RWPE1 (cell line): ENCODE measurements at regions not wholly inside any gene's neighbourhood (a gene's known extent, or its start where the extent isn't known, plus 50 kb on each side); places are given as distances from the start of the nearest gene placed in this dataset.

Experiments used
- CTCF ChIA-PET: fragments of 350-600 bp; sonication (Branson Sonifier 250); formaldehyde crosslinking; extraction: SDS; loops from one replicate; lab custom pipeline; 2021; lab: Yijun Ruan, JAX
- POLR2A ChIA-PET: fragments of 400-600 bp; formaldehyde crosslinking; extraction: SDS; loops from one replicate; lab custom pipeline; 2020; ENCODE audit warnings: antibody characterized with exemption; ENCODE audit not compliant: low non-redundant PET; lab: Yijun Ruan, JAX
- DNase-seq: peaks from one replicate; pipeline ENCODE4 v3.0.0; 2012; ENCODE audit warnings: low spot score
- H3K27ac ChIP-seq: fragments of 450-650 bp; 2 replicates; pipeline ENCODE4 v1.5.1; 2017
- TF ChIP-seq, protein P1 (sequence below): fragments of 450-650 bp; conservative IDR thresholded peaks from 2 replicates; pipeline ENCODE4 v1.5.1; 2017; ENCODE audit warnings: low read depth, mild to moderate bottlenecking

DNA sequence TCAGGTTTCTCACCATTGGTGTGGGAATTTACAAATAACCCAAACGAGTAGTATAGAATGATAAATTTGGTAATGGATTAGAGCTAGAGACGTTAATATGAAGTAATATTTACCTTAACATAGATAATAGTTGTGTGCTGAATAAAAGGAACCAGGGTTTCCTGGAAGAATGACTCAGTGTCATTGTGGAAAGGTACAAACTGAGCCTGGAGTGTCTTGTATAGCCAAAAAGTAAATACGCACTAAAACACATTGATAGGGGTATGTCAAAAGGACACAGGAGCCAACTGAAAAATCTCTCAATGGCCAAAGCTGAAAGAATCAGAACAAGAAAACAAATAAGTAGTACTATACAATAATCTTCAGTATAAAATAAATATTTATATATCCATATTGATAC lies 363.5 kb downstream of the SLCO4C1 start:
- TF ChIP-seq, protein P1, sequence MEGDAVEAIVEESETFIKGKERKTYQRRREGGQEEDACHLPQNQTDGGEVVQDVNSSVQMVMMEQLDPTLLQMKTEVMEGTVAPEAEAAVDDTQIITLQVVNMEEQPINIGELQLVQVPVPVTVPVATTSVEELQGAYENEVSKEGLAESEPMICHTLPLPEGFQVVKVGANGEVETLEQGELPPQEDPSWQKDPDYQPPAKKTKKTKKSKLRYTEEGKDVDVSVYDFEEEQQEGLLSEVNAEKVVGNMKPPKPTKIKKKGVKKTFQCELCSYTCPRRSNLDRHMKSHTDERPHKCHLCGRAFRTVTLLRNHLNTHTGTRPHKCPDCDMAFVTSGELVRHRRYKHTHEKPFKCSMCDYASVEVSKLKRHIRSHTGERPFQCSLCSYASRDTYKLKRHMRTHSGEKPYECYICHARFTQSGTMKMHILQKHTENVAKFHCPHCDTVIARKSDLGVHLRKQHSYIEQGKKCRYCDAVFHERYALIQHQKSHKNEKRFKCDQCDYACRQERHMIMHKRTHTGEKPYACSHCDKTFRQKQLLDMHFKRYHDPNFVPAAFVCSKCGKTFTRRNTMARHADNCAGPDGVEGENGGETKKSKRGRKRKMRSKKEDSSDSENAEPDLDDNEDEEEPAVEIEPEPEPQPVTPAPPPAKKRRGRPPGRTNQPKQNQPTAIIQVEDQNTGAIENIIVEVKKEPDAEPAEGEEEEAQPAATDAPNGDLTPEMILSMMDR, result no peak
- H3K27ac ChIP-seq, result no peak overlapping the region
- CTCF ChIA-PET, result no interaction called here
- POLR2A ChIA-PET, result no interaction called here
- no peak for DNase-seq

GRCh38 chr5:101929628-101930027 lies 366.5 kb downstream of the SLCO4C1 start:
- no peak for DNase-seq
- TF ChIP-seq, protein P1, result no peak
- ChIA-PET CTCF (no interaction called here), POLR2A (no interaction called here)
- H3K27ac ChIP-seq, result no peak overlapping the region

DNA sequence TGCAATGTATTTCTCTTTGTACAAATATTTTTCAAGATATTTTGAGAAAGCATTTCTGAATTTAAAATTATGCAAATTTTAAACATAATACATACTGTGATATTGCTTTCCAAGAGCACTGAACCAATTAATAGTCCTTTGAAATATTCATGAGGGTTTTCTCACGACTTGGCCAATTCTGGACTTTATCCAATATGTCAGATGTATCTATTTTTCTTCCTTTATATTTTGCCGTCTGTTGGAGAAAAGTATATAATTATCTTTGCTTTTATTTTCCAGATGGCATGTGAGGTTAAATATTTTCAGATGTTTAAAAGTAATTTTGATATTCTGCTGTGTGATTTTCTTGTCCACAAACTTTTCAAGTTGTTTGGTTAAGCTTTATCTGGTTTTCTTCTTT lies 378.9 kb downstream of the SLCO4C1 start:
- ChIA-PET POLR2A (no interaction called here), CTCF (no interaction called here)
- TF ChIP-seq, protein P1, result no peak
- no peak for DNase-seq
- H3K27ac ChIP-seq, result no peak overlapping the region

DNA sequence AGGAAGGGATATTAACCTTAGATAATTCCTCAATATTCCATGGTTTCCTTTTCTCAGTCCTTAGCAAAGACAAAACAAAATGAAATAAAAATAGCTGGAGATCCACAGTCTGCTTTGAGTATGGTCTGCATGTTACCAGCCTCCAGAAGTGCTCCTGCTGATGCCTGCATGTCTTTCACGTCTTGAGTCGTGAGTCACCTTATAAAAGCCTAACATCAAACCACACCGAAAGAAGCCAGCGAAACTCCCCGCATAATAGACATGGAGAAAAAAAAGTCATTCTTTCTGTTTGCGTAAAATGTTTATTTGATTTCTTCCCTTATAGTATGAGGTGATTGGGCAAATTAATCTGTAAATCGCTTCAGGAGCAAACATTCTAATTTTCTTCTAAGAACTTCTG lies 380.5 kb downstream of the SLCO4C1 start:
- peak; percentile 13 for DNase-seq
- ChIA-PET CTCF (no interaction called here), POLR2A (no interaction called here)
- no peak overlapping the region for H3K27ac ChIP-seq
- TF ChIP-seq, protein P1, result no peak

GRCh38 chr5:101904736-101905135 lies 391.3 kb downstream of the SLCO4C1 start:
- DNase-seq, result no peak
- CTCF ChIA-PET, result interaction anchor here (0.6 to 1.1 kb wide), 2 partner anchors 73 to 1852 kb away, joined by 3 to 6 read pairs; no protein-coding TSS in a partner anchor
- TF ChIP-seq, protein P1, result no peak
- POLR2A ChIA-PET, result no interaction called here
- no peak overlapping the region for H3K27ac ChIP-seq

DNA sequence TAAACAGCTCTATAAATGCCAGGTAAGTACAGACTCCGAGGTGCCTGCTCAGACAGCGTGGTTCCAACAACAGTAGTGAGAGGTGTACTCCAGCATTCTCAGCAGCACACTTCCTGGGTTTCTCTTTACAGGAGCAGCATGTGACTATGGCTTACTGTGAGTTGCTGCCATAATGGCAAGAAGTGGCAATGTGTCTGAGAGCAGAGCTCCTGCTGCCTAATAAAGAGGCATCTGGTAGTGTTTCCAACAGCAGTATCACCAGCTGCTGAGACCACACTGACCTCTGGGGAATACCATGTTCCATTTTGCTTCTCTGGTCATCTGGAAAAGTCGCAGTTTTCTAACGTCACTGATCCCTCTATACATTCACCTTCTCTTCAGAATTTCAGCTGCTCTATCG lies 398.2 kb downstream of the SLCO4C1 start:
- H3K27ac ChIP-seq, result no peak overlapping the region
- ChIA-PET POLR2A (no interaction called here), CTCF (no interaction called here)
- TF ChIP-seq, protein P1, result no peak
- no peak for DNase-seq

GRCh38 chr5:101894985-101895384 lies 401.1 kb downstream of the SLCO4C1 start:
- TF ChIP-seq, protein P1, result no peak
- POLR2A ChIA-PET, result no interaction called here
- CTCF ChIA-PET, result no interaction called here
- DNase-seq, result no peak
- H3K27ac ChIP-seq, result no peak overlapping the region
